ENCODE measurements at regions not wholly inside any gene's neighbourhood (a gene's known extent, or its start where the extent isn't known, plus 50 kb on each side); places are given as distances from the start of the nearest gene placed in this dataset.
A peak's percentile ranks its signal among the peaks of the same experiment; 100 is the strongest.

GRCh38 chr15:62241135-62241770 is 76.2 kb upstream of the C2CD4B start:
- DNase-seq (ENCODE audit: low read depth): peak; percentile 7
- H3K4me3 ChIP-seq (ENCODE audit: control insufficient read depth, low read depth, low read length): no peak overlapping the region
- TF ChIP-seq CTCF (conservative IDR thresholded peaks at IDR 0.05; ENCODE audit: control insufficient read depth, insufficient read depth, low read depth, low read length): peak; percentile 42

GRCh38 chr15:62242999-62243398 is 77.9 kb upstream of the C2CD4B start:
- no peak for TF ChIP-seq CTCF (conservative IDR thresholded peaks at IDR 0.05; ENCODE audit: control insufficient read depth, insufficient read depth, low read depth, low read length)
- H3K4me3 ChIP-seq (ENCODE audit: control insufficient read depth, low read depth, low read length): no peak overlapping the region
- DNase-seq (ENCODE audit: low read depth): no peak

- no peak for DNase-seq (ENCODE audit: low read depth)
- H3K4me3 ChIP-seq (ENCODE audit: control insufficient read depth, low read depth, low read length): no peak overlapping the region
- no peak for TF ChIP-seq CTCF (conservative IDR thresholded peaks at IDR 0.05; ENCODE audit: control insufficient read depth, insufficient read depth, low read depth, low read length)
Observed at GRCh38 chr15:62244762-62245161, 79.7 kb upstream of the C2CD4B start.

GRCh38 chr15:62248277-62248984 is 83.3 kb upstream of the C2CD4B start:
- no peak for DNase-seq (ENCODE audit: low read depth)
- no peak for TF ChIP-seq CTCF (conservative IDR thresholded peaks at IDR 0.05; ENCODE audit: control insufficient read depth, insufficient read depth, low read depth, low read length)
- H3K4me3 ChIP-seq (ENCODE audit: control insufficient read depth, low read depth, low read length): no peak overlapping the region

- TF ChIP-seq CTCF (conservative IDR thresholded peaks at IDR 0.05; ENCODE audit: control insufficient read depth, insufficient read depth, low read depth, low read length): no peak
- DNase-seq (ENCODE audit: low read depth): no peak
- H3K4me3 ChIP-seq (ENCODE audit: control insufficient read depth, low read depth, low read length): no peak overlapping the region
Observed at GRCh38 chr15:62249501-62249900, 84.4 kb upstream of the C2CD4B start.

GRCh38 chr15:62250186-62250585 is 85.1 kb upstream of the C2CD4B start:
- no peak overlapping the region for H3K4me3 ChIP-seq (ENCODE audit: control insufficient read depth, low read depth, low read length)
- no peak for TF ChIP-seq CTCF (conservative IDR thresholded peaks at IDR 0.05; ENCODE audit: control insufficient read depth, insufficient read depth, low read depth, low read length)
- no peak for DNase-seq (ENCODE audit: low read depth)
